GM23338 (cell line): ENCODE measurements at regions not wholly inside any gene's neighbourhood (a gene's known extent, or its start where the extent isn't known, plus 50 kb on each side); places are given as distances from the start of the nearest gene placed in this dataset.

Experiments
- ATAC-seq: fragments of 200-7000 bp; cut with Tn5 transposase; 3 replicates; pipeline ENCODE4 v1.9.1; 2020
- DNase-seq: peaks from one replicate; pipeline ENCODE4 v3.0.0-alpha.2; 2015; ENCODE audit warnings: low spot score
- H2AFZ ChIP-seq: fragments of 200-600 bp; sonication (generic); 2 replicates; pipeline ENCODE4 v1.8.0; 2016; ENCODE audit warnings: antibody characterized with exemption, mild to moderate bottlenecking, moderate library complexity
- H3F3A ChIP-seq: fragments of 200-600 bp; sonication (generic); replicated peaks from 2 replicates; pipeline ENCODE4 v1.8.0; 2017; ENCODE audit warnings: antibody characterized with exemption, mixed run types, low read depth
- H3K27ac ChIP-seq: fragments of 200-600 bp; sonication (generic); 2 replicates; pipeline ENCODE4 v1.6.1; 2016; ENCODE audit warnings: low read depth
- H3K27me3 ChIP-seq: fragments of 200-600 bp; sonication (generic); 2 replicates; pipeline ENCODE4 v1.8.0; 2016; ENCODE audit warnings: mild to moderate bottlenecking, mixed run types, moderate library complexity; ENCODE audit not compliant: insufficient read depth
- H3K36me3 ChIP-seq: fragments of 200-600 bp; sonication (generic); 2 replicates; pipeline ENCODE4 v1.8.0; 2016; ENCODE audit warnings: mild to moderate bottlenecking; ENCODE audit not compliant: insufficient read depth
- H3K4me1 ChIP-seq: fragments of 200-600 bp; sonication (generic); 2 replicates; pipeline ENCODE4 v1.8.0; 2016; ENCODE audit warnings: mild to moderate bottlenecking, moderate library complexity; ENCODE audit not compliant: insufficient read depth
- H3K4me2 ChIP-seq: fragments of 200-600 bp; sonication (generic); 2 replicates; pipeline ENCODE4 v1.7.1; 2017; ENCODE audit warnings: mixed run types
- H3K4me3 ChIP-seq: fragments of 200-600 bp; sonication (generic); 2 replicates; pipeline ENCODE4 v1.6.1; 2016; ENCODE audit warnings: mixed run types
- H3K79me2 ChIP-seq: fragments of 200-600 bp; sonication (generic); replicated peaks from 2 replicates; pipeline ENCODE4 v1.8.0; 2017; ENCODE audit warnings: mild to moderate bottlenecking; ENCODE audit not compliant: insufficient read depth
- H3K9me2 ChIP-seq: fragments of 200-600 bp; sonication (generic); 2 replicates; pipeline ENCODE4 v1.8.0; 2017; ENCODE audit not compliant: insufficient read depth
- H4K20me1 ChIP-seq: fragments of 200-600 bp; sonication (generic); replicated peaks from 2 replicates; pipeline ENCODE4 v1.8.0; 2017; ENCODE audit warnings: mild to moderate bottlenecking; ENCODE audit not compliant: insufficient read depth
- H3K27ac Mint-ChIP-seq: 2 replicates; pipeline ENCODE4 v1.8.0; 2020; ENCODE audit warnings: inconsistent platforms, mild to moderate bottlenecking, moderate library complexity, mixed read lengths
- H3K27me3 Mint-ChIP-seq: 3 replicates; pipeline ENCODE4 v1.8.0; 2022; ENCODE audit warnings: low read depth, mild to moderate bottlenecking, moderate library complexity, mixed read lengths, inconsistent platforms; ENCODE audit not compliant: insufficient read depth, poor library complexity
- H3K36me3 Mint-ChIP-seq: 3 replicates; pipeline ENCODE4 v1.8.0; 2021; ENCODE audit warnings: low read depth, mild to moderate bottlenecking, inconsistent platforms, moderate library complexity, mixed read lengths
- H3K4me1 Mint-ChIP-seq: 3 replicates; pipeline ENCODE4 v1.8.0; 2020; ENCODE audit warnings: mild to moderate bottlenecking, inconsistent platforms, mixed read lengths
- H3K4me3 Mint-ChIP-seq: 3 replicates; pipeline ENCODE4 v1.8.0; 2021; ENCODE audit warnings: moderate library complexity, mild to moderate bottlenecking, inconsistent platforms, mixed read lengths
- H3K9me3 Mint-ChIP-seq: 3 replicates; pipeline ENCODE4 v1.8.0; 2020; ENCODE audit warnings: moderate library complexity, mild to moderate bottlenecking, inconsistent platforms, mixed read lengths
- CREB1 ChIP-seq: fragments of 250-450 bp; sonication (Bioruptor Pico); IDR thresholded peaks from 2 replicates; pipeline ENCODE4 v1.5.0; 2020; ENCODE audit warnings: low read depth, mild to moderate bottlenecking, moderate library complexity
- CTCF ChIP-seq, 2 experiments: fragments of 200-600 bp in 1 of 2; sonication (generic) in 1 of 2; conservative IDR thresholded peaks; 2 replicates each; pipeline versions ENCODE4 v1.5.1 to v1.6.1; 2016 to 2017; ENCODE audit warnings: antibody characterized with exemption in 2 of 2, low read depth in 2 of 2, mild to moderate bottlenecking in 2 of 2, moderate library complexity in 1 of 2
- ETS1 ChIP-seq: IDR thresholded peaks from 2 replicates; pipeline ENCODE4 v1.6.1; 2016; ENCODE audit warnings: antibody characterized with exemption
- EZH2 ChIP-seq: fragments of 200-600 bp; sonication (generic); IDR thresholded peaks from one replicate; pipeline ENCODE4 v1.8.0; 2017; ENCODE audit warnings: antibody characterized with exemption, mild to moderate bottlenecking, low read depth; ENCODE audit not compliant: unreplicated experiment
- EZH2phosphoT487 ChIP-seq: fragments of 200-600 bp; sonication (generic); IDR thresholded peaks from one replicate; pipeline ENCODE4 v1.8.1; 2018; ENCODE audit warnings: antibody characterized with exemption; ENCODE audit not compliant: unreplicated experiment
- JUNB ChIP-seq: IDR thresholded peaks from one replicate; pipeline ENCODE4 v1.6.1; 2016; ENCODE audit warnings: antibody characterized with exemption; ENCODE audit not compliant: unreplicated experiment
- NANOG ChIP-seq: IDR thresholded peaks from 2 replicates; pipeline ENCODE4 v1.6.1; 2016; ENCODE audit warnings: antibody characterized with exemption, borderline replicate concordance
- POLR2AphosphoS5 ChIP-seq: IDR thresholded peaks from 2 replicates; pipeline ENCODE4 v1.6.1; 2016; ENCODE audit warnings: antibody characterized with exemption, low read depth
- REST ChIP-seq: IDR thresholded peaks from one replicate; pipeline ENCODE4 v1.6.1; 2018; ENCODE audit warnings: antibody characterized with exemption; ENCODE audit not compliant: unreplicated experiment
- STAT1 ChIP-seq: IDR thresholded peaks from one replicate; pipeline ENCODE4 v1.6.1; 2016; ENCODE audit warnings: antibody characterized with exemption; ENCODE audit not compliant: unreplicated experiment
- ZNF114 ChIP-seq: fragments of 250-450 bp; sonication (Bioruptor Pico); IDR thresholded peaks from 2 replicates; pipeline ENCODE4 v1.5.0; 2020; ENCODE audit warnings: mild to moderate bottlenecking, moderate library complexity
- ZNF331 ChIP-seq: fragments of 250-450 bp; sonication (Bioruptor Pico); IDR thresholded peaks from 2 replicates; pipeline ENCODE4 v1.5.0; 2020; ENCODE audit warnings: low read depth, mild to moderate bottlenecking, moderate library complexity
- ZNF462 ChIP-seq: fragments of 250-450 bp; sonication (Bioruptor Pico); IDR thresholded peaks from 2 replicates; pipeline ENCODE4 v1.5.0; 2020; ENCODE audit warnings: mild to moderate bottlenecking, moderate library complexity

GRCh38 chr3:103055021-103055520, 620.3 kb downstream of the ZPLD1 start:
- H3K4me1 Mint-ChIP-seq: peaks cover 10% of the 10 kb centered on the region; the same call in 2 of the 3 replicates
- TF ChIP-seq ZNF114 (no peak), ETS1 (no peak), ZNF331 (CRISPR knock-in tag) (no peak), STAT1 (no peak), ZNF462 (CRISPR knock-in tag) (no peak), NANOG (no peak), REST (no peak), POLR2AphosphoS5 (no peak), CTCF (conservative IDR thresholded peaks at IDR 0.05; ENCODE audit: low read depth in 2 of 2) (no peak), JUNB (no peak), CREB1 (no peak), EZH2phosphoT487 (no peak), EZH2 (no peak)
- H3K27ac Mint-ChIP-seq: no peak overlapping the region
- Histone ChIP-seq H3K4me3 (no peak overlapping the region), H3K4me2 (no peak overlapping the region), H3K9me2 (0 out of 2 replicates have a peak, but pooled peaks cover 14% of the 10 kb centered on the region), H3K79me2 (no peaks in the 10 kb centered on the region), H3K4me1 (no peaks in the 10 kb centered on the region), H3K27ac (no peak overlapping the region), H3F3A (no peaks in the 10 kb centered on the region), H3K27me3 (no peaks in the 10 kb centered on the region), H3K36me3 (no peaks in the 10 kb centered on the region), H2AFZ (no peak overlapping the region), H4K20me1 (no peaks in the 10 kb centered on the region)
- no peak overlapping the region for H3K4me3 Mint-ChIP-seq
- ATAC-seq (no peak), DNase-seq (no peak)
- no peaks in the 10 kb centered on the region for H3K9me3 Mint-ChIP-seq
- no peaks in the 10 kb centered on the region for H3K36me3 Mint-ChIP-seq
- H3K27me3 Mint-ChIP-seq: peaks cover 3% of the 10 kb centered on the region
